GF-D8 (cell line): ENCODE measurements at regions not wholly inside any gene's neighbourhood (a gene's known extent, or its start where the extent isn't known, plus 50 kb on each side); places are given as distances from the start of the nearest gene placed in this dataset.
"Not testable (repeated sequence)": the region's sequence is repeated elsewhere in the genome, so short reads cannot be mapped to it uniquely, and the experiment has no call there.

Experiments used
- DNase-seq: peaks from one replicate; lab custom pipeline; 2025; lab: John Stamatoyannopoulos, UW

- no peak for DNase-seq
Measured at GRCh38 chr2:125707611-125708010, 948.3 kb upstream of the GYPC start.

DNA sequence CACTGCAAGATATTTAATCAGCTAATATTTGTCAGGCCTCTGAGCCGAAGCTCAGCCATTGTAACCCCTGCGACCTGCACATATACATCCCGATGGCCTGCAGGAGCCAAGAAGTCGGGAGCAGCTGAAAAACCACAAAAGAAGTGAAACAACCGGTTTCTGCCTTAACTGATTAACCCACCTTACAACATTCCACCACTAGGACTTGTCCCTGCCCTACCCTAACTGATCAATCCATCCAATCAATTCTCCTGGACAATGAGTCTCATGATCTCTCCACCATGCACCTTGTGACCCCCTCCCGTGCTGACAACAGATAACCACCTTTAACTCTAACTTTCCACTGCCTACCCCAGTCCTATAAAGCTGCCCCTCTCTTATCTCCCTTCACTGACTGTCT lies 945.4 kb upstream of the GYPC start:
- DNase-seq, result no peak

GRCh38 chr2:125711075-125711474 lies 944.9 kb upstream of the GYPC start:
- no peak for DNase-seq

DNA sequence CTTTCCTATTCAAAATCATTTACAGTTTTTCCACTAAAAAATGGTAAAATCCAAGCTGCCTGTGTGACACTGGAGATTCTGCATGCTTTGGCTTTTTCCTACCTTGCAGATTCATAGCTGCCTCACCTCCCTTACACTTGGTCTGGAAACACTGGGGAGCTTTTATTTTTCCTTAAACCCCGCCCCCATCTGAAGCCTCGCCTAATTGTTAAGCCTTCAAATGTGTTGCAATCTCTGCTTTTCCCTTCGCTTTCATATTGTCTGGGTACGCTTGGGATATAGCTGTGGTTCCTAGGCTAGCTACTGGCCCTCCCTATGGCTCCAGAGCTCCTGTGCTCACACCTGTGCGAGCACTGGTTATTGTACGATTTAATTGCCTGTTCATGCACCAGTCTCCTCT lies 942.4 kb upstream of the GYPC start:
- DNase-seq, result no peak

- no peak for DNase-seq
Measured at GRCh38 chr2:125721072-125721721, 934.8 kb upstream of the GYPC start.

DNA sequence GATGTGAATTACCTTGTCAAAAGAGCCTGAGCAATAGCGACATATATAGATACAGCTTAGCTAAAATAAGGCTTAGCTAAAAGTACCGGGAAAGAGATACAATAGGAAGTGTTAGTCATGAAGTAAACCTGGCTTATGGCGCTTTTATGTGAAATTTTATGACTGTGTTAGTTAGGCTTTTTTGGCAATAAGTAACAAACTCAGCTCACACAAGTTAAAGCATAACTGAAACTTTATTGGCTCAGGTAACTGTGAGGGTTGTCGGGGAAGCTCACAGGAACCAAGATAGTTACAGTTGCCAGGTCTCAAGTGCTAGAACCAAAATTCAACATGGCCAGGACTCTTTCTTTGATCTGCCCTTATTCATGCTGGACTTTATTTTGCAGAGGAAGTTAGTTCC lies 925.0 kb upstream of the GYPC start:
- DNase-seq, result no peak

- DNase-seq, result no peak
Measured at GRCh38 chr2:125736306-125736705, 919.7 kb upstream of the GYPC start.

- DNase-seq, result no peak
Measured at GRCh38 chr2:125745514-125745913, 910.4 kb upstream of the GYPC start.

DNA sequence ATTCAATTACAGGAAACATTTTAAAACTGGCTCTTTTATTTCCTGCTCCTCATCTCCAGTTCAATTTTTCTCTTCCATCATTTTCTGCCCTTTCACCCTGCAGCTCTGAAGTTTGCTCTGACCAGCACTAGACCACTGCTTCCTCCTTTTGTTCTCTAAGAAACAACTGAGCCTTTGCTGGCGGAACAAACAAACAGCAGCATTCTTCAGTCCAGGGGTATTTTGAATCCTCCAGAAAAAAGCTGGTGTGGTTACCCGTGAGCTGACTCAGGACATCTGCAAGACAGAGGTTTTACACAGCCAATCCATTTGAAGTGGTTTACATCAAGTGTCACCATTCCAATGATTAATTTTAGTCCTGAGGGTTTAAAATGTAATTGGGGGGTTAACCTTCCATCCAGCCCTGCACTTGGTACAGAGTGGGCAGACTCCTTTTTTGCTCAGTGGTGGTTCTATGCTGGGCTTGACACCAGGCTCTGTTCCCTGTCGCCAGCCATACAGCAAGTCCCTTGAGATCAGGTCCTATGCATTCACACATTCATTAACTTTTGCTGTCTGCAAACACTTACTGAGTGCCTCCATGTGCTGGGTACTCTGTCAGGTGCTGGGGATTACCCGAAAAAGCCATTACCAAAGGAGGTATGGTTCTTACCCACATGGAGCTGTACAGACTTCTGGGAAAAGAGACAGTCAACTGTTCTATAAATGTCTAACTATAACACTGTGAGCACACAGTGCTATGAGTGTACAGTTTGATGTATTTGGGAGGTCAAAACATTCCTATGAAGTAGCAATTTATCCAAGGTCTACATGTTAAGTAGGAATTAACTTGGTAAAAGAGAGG lies 909.4 kb upstream of the GYPC start:
- DNase-seq, result no peak

DNA sequence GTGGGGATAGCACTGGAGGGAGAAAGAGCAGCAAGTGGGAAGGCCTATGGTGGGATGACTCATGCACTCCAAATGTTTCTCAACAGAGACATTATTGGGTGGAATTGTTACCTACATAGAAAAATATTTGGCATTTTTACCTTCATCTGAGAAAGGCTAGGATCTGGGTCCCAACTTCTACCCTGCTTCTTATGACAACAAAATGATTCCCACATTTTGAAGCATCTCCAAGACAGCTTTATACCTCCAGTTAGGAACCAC lies 908.9 kb upstream of the GYPC start:
- no peak for DNase-seq

DNA sequence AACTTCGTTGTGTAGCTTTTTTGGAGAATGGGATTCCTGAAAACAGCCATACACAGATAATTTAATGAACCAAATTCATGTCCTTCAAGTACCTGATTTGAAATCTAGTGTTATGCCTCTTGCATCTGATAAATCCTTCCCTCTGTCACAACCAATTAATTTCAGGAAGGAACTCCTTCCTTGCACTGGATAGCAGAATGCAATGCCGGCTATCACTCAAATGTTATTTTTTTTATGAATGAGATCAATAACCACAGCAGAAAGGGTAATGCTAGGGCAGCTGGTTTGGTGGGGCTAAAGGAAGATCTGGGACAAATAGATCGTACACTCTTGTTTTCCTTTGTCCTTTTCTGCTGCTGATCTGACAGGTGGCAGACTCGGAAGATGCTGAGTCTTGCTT lies 899.5 kb upstream of the GYPC start:
- no peak for DNase-seq

DNA sequence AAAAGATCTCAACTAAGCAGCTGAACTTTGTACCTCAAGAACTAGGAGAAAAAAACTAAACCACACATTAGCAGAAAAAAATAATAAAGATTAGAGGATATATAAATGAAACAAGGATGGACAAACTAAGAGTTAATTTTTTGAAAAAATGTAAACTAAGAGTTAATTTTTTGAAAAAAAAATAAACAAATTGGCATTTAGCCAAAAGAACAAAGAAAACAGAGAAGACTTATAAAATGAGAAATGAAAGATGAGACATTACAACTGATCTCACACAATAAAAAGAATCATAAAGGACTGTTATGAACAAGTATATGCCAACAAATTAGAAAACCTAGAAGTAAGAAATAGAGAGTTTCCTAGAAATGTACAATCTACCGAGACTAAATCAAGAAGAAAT lies 859.2 kb upstream of the GYPC start:
- DNase-seq, result no peak

- DNase-seq, result no peak
Measured at GRCh38 chr2:125797192-125797591, 858.8 kb upstream of the GYPC start.

GRCh38 chr2:125822746-125823145 lies 833.2 kb upstream of the GYPC start:
- no peak for DNase-seq

- not testable (repeated sequence) for DNase-seq
Measured at GRCh38 chr2:125825781-125826180, 830.2 kb upstream of the GYPC start.

DNA sequence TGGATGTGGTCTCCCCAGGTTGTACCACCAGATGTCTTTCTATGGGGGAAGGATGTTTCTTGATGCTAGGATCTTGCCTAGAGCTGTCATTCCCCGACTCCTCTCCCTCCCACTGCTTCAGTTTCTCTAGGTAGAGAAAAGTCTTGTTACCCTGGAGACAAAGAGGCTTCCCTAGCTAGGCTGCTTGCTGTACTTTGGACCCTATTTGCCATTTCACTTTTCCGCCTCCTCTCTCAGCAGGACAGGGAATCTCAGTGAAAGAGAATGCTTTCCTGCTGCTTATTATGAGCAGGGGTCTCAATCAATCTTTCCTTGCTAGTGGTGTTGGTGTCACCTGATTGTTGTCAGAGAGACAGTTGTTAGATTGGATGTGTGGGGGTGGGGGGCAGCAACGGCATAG lies 818.8 kb upstream of the GYPC start:
- DNase-seq, result no peak

- DNase-seq, result no peak
Measured at GRCh38 chr2:125837611-125838010, 818.3 kb upstream of the GYPC start.

GRCh38 chr2:125839945-125840344 lies 816.0 kb upstream of the GYPC start:
- DNase-seq, result no peak

GRCh38 chr2:125842041-125842440 lies 813.9 kb upstream of the GYPC start:
- DNase-seq, result no peak

DNA sequence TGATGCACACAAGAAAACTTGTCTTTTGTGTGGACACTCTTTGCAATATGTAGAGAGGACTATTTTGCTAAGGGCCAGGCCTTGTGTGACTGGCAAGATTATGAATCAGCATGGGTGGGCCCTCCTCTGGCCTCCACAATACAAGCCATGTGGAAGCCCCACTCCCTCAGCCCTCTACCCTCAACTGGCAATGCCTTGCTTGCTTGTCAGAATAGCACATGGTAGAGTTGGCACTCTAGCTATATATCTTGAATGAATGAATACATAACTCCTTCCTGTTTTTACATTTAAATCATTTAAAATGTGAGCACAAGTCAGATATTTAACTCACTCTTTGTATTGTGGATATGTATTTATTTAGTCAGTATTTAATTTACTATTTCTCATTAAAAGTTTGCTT lies 805.4 kb upstream of the GYPC start:
- DNase-seq, result no peak

- no peak for DNase-seq
Measured at GRCh38 chr2:125852364-125852763, 803.6 kb upstream of the GYPC start.

DNA sequence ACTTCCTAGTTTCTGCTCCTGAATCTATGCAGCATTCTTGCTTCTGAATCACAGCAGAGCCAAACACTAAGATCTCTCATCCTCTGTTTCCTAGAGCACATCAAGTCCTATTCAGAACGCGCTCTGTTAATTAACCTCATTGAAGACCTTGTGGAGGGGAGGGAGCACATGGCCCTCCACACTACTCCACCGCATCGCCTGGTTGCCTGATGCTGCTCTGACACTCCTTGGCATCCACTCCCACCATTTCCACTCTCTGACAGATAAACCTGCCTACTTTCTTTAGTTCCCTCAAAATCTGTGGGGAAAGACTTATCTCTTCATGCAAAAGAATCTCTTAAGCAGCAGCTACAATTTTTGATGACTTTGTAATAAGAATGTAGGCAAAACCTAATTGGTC lies 802.3 kb upstream of the GYPC start:
- no peak for DNase-seq

DNA sequence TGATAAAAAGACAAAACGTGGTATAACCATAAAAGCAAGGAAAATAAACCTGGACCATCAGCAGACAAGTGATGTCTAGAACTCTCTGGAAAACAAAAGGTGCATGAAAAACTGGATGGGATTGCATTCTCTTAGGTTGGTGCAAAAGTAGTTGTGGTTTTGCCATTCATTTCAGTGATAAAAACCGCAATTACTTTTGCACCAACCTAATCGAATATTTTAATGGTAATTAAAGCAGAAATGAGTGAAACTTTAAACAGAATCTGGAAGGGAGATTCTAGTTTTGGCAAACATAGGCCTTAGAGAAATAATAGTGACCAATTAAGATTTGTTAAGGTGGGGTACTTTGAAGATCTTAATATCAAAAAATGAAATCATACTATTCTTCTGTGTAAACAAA lies 800.8 kb upstream of the GYPC start:
- DNase-seq, result no peak
